PC-3 (cell line): ENCODE measurements at regions not wholly inside any gene's neighbourhood (a gene's known extent, or its start where the extent isn't known, plus 50 kb on each side); places are given as distances from the start of the nearest gene placed in this dataset.

ENCODE experiments used
- ATAC-seq: fragments of 200-7000 bp; cut with Tn5 transposase; 2 replicates; pipeline ENCODE4 v1.9.1; 2020; ENCODE audit warnings: mild to moderate bottlenecking, moderate library complexity
- BruUV-seq: library from RNA; stranded (reverse); fragments of 400-500 nt; replicated peaks from 2 replicates; lab custom pipeline; 2021; lab: Mats Ljungman, UMichigan
- CTCF ChIA-PET: fragments of 300-600 bp; sonication (Branson Sonifier 250); formaldehyde crosslinking; loops from one replicate; lab custom pipeline; 2022; ENCODE audit warnings: antibody characterized with exemption; lab: Charles Lee
- POLR2A ChIA-PET: fragments of 300-600 bp; sonication (Branson Sonifier 250); formaldehyde crosslinking; loops from one replicate; lab custom pipeline; 2022; ENCODE audit warnings: antibody characterized with exemption; ENCODE audit not compliant: unreplicated experiment; lab: Charles Lee
- DNase-seq: peaks from one replicate; pipeline ENCODE4 v3.0.0-alpha.2; 2015
- H2AFZ ChIP-seq: fragments of 300-600 bp; sonication (generic); 2 replicates; pipeline ENCODE4 v1.6.0; 2016; ENCODE audit warnings: antibody characterized with exemption, low read length
- H3F3A ChIP-seq: fragments of 300-600 bp; sonication (generic); one replicate; pipeline ENCODE4 v1.6.0; 2017; ENCODE audit warnings: antibody characterized with exemption, low read length, control low read depth, mild to moderate bottlenecking; ENCODE audit not compliant: unreplicated experiment
- H3K27ac ChIP-seq: fragments of 300-600 bp; sonication (generic); 2 replicates; pipeline ENCODE4 v1.5.1; 2016; ENCODE audit warnings: mild to moderate bottlenecking, low read length
- H3K27me3 ChIP-seq: fragments of 300-600 bp; sonication (generic); 2 replicates; pipeline ENCODE4 v1.6.1; 2016; ENCODE audit warnings: low read length, mixed read lengths
- H3K36me3 ChIP-seq: fragments of 300-600 bp; sonication (generic); 2 replicates; pipeline ENCODE4 v1.6.1; 2016; ENCODE audit warnings: low read depth, mixed run types, low read length, mixed read lengths
- H3K4me1 ChIP-seq: fragments of 300-600 bp; sonication (generic); 2 replicates; pipeline ENCODE4 v1.5.1; 2016; ENCODE audit warnings: low read length; ENCODE audit not compliant: insufficient read depth
- H3K4me2 ChIP-seq: fragments of 300-600 bp; sonication (generic); 2 replicates; pipeline ENCODE4 v1.6.0; 2016; ENCODE audit warnings: low read length
- H3K4me3 ChIP-seq: fragments of 300-600 bp; sonication (generic); 2 replicates; pipeline ENCODE4 v1.5.1; 2016; ENCODE audit warnings: mild to moderate bottlenecking, low read length, mixed read lengths
- H3K79me2 ChIP-seq: fragments of 300-600 bp; sonication (generic); 2 replicates; pipeline ENCODE4 v1.6.1; 2017; ENCODE audit warnings: low read length, mixed read lengths
- H3K9ac ChIP-seq: fragments of 300-600 bp; sonication (generic); 2 replicates; pipeline ENCODE4 v1.6.0; 2016; ENCODE audit warnings: mild to moderate bottlenecking, low read length
- H3K9me2 ChIP-seq: fragments of 300-600 bp; sonication (generic); replicated peaks from 2 replicates; pipeline ENCODE4 v1.6.1; 2016; ENCODE audit warnings: mixed run types, low read length, mixed read lengths
- H3K9me3 ChIP-seq: fragments of 300-600 bp; sonication (generic); 2 replicates; pipeline ENCODE4 v1.6.1; 2016; ENCODE audit warnings: low read length, mixed read lengths
- H4K20me1 ChIP-seq: fragments of 300-600 bp; sonication (generic); 2 replicates; pipeline ENCODE4 v1.6.1; 2016; ENCODE audit warnings: low read length, mixed read lengths
- CTCF ChIP-seq: fragments of 300-600 bp; sonication (generic); conservative IDR thresholded peaks from 2 replicates; pipeline ENCODE4 v1.5.1; 2017; ENCODE audit warnings: antibody characterized with exemption, low read depth, mild to moderate bottlenecking, low read length
- EZH2 ChIP-seq: fragments of 300-600 bp; sonication (generic); IDR thresholded peaks from one replicate; pipeline ENCODE4 v1.6.1; 2017; ENCODE audit warnings: antibody characterized with exemption, mild to moderate bottlenecking, low read length; ENCODE audit not compliant: unreplicated experiment
- EZH2phosphoT487 ChIP-seq: fragments of 300-600 bp; sonication (generic); IDR thresholded peaks from 2 replicates; pipeline ENCODE4 v1.6.1; 2018; ENCODE audit warnings: mild to moderate bottlenecking, antibody characterized with exemption, low read length, borderline replicate concordance
- intact Hi-C: fragments of 100-400 bp; cut with micrococcal nuclease; formaldehyde crosslinking; loops from 2 replicates; pipeline ENCODE4 v1.9.0; 2023

GRCh38 chrX:120819126-120819525 is 56.5 kb downstream of the CT47B1 start:
- no peak for TF ChIP-seq EZH2phosphoT487
- TF ChIP-seq CTCF, result no peak
- TF ChIP-seq EZH2, result no peak

GRCh38 chrX:120813982-120814381 is 61.7 kb downstream of the CT47B1 start:
- ChIA-PET CTCF (no interaction called here), POLR2A (no interaction called here)
- Histone ChIP-seq H3K9me2 (no peaks in the 10 kb centered on the region), H4K20me1 (no peaks in the 10 kb centered on the region), H3K4me2 (no peak overlapping the region), H3K27ac (no peak overlapping the region), H2AFZ (no peak overlapping the region), H3K36me3 (no peaks in the 10 kb centered on the region), H3K9me3 (no peaks in the 10 kb centered on the region), H3F3A (no peaks in the 10 kb centered on the region), H3K4me1 (no peaks in the 10 kb centered on the region), H3K27me3 (no peaks in the 10 kb centered on the region), H3K79me2 (no peaks in the 10 kb centered on the region), H3K9ac (no peak overlapping the region), H3K4me3 (no peak overlapping the region)
- intact Hi-C loops, result no loop called here
- ATAC-seq, result no peak
- BruUV-seq, result no TSS peak
- no peak for TF ChIP-seq EZH2phosphoT487
- no peak for TF ChIP-seq CTCF
- no peak for TF ChIP-seq EZH2
- DNase-seq, result no peak

More at GRCh38 chrX:120819126-120819525, 56.5 kb downstream of the CT47B1 start:
- Histone ChIP-seq H4K20me1 (no peaks in the 10 kb centered on the region), H3K9ac (no peak overlapping the region), H3K79me2 (no peaks in the 10 kb centered on the region), H3K9me3 (no peaks in the 10 kb centered on the region), H3K36me3 (no peaks in the 10 kb centered on the region), H2AFZ (no peak overlapping the region), H3K27me3 (no peaks in the 10 kb centered on the region), H3K27ac (no peak overlapping the region), H3K4me3 (no peak overlapping the region), H3K4me2 (no peak overlapping the region), H3K9me2 (no peaks in the 10 kb centered on the region), H3K4me1 (peaks cover 14% of the 10 kb centered on the region), H3F3A (no peaks in the 10 kb centered on the region)
- ChIA-PET CTCF (no interaction called here), POLR2A (no interaction called here)
- ATAC-seq, result no peak
- BruUV-seq, result no TSS peak
- intact Hi-C loops, result no loop called here
- DNase-seq, result no peak

DNA sequence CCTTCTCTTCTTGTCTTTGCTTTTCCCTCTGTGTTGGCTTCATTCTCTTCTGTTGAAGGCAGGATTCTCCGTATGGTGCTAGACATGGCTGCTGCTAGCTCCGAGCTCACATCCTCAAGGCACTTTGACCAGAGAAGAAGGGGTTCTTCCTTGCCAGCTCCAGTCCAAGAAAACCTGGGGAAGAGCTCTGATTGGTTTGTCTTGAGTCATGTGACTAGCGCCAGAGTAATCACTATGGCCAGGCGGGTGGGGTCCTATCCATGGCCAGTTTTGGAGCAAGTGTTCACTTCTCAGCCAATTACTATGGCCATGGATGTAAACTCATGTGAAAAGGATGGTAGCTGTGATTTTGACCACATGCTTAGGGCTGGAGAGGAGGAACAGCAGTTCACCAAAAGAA is 74.2 kb downstream of the CT47B1 start:
- POLR2A ChIA-PET, result no interaction called here
- CTCF ChIA-PET, result no interaction called here

More for the DNA sequence above, 74.2 kb downstream of the CT47B1 start:
- Histone ChIP-seq H3K9ac (no peak overlapping the region), H3K27me3 (no peaks in the 10 kb centered on the region), H3K36me3 (no peaks in the 10 kb centered on the region), H3K27ac (no peak overlapping the region), H3K9me3 (no peaks in the 10 kb centered on the region), H3F3A (no peaks in the 10 kb centered on the region), H3K79me2 (no peaks in the 10 kb centered on the region), H4K20me1 (no peaks in the 10 kb centered on the region), H2AFZ (no peak overlapping the region), H3K4me3 (no peak overlapping the region), H3K4me1 (peaks cover 5% of the 10 kb centered on the region; the same call in 1 of the 2 replicates), H3K9me2 (no peaks in the 10 kb centered on the region), H3K4me2 (no peak overlapping the region)
- no peak for ATAC-seq
- TF ChIP-seq EZH2phosphoT487, result no peak
- TF ChIP-seq EZH2, result no peak
- no peak for TF ChIP-seq CTCF
- no peak for DNase-seq
- BruUV-seq, result no TSS peak
- intact Hi-C loops, result no loop called here
